Left ventricle myocardium inferior (tissue), 1 donor: ENCODE measurements at regions not wholly inside any gene's neighbourhood (a gene's known extent, or its start where the extent isn't known, plus 50 kb on each side); places are given as distances from the start of the nearest gene placed in this dataset.

ENCODE experiments used
- DNase-seq: peaks from one replicate; pipeline ENCODE4 v3.0.0-alpha.2; 2020
- H3K27ac ChIP-seq: fragments of 200-600 bp; replicated peaks from 2 replicates; pipeline ENCODE4 v1.8.0; 2021
- H3K27me3 ChIP-seq: fragments of 200-600 bp; 2 replicates; pipeline ENCODE4 v1.8.0; 2021; ENCODE audit warnings: low read depth
- H3K36me3 ChIP-seq: fragments of 200-600 bp; 2 replicates; pipeline ENCODE4 v1.8.0; 2021
- H3K4me1 ChIP-seq: fragments of 200-600 bp; 2 replicates; pipeline ENCODE4 v1.8.0; 2021
- H3K4me3 ChIP-seq: fragments of 200-600 bp; 2 replicates; pipeline ENCODE4 v1.8.0; 2021; ENCODE audit warnings: mild to moderate bottlenecking, moderate library complexity
- H3K9me3 ChIP-seq: fragments of 200-600 bp; replicated peaks from 2 replicates; pipeline ENCODE4 v1.8.0; 2021
- intact Hi-C: fragments of 100-400 bp; cut with micrococcal nuclease; formaldehyde crosslinking; loops from one replicate; pipeline ENCODE4 v1.11.0; 2022
- TF ChIP-seq, protein P1 (sequence below): fragments of 200-600 bp; IDR thresholded peaks from 2 replicates; pipeline ENCODE4 v1.8.0; 2021; ENCODE audit warnings: antibody characterized with exemption, mild to moderate bottlenecking, borderline replicate concordance
- donor health status: DM: no; HTN: yes; CAD: no; lungs with severe emphysema.

DNA sequence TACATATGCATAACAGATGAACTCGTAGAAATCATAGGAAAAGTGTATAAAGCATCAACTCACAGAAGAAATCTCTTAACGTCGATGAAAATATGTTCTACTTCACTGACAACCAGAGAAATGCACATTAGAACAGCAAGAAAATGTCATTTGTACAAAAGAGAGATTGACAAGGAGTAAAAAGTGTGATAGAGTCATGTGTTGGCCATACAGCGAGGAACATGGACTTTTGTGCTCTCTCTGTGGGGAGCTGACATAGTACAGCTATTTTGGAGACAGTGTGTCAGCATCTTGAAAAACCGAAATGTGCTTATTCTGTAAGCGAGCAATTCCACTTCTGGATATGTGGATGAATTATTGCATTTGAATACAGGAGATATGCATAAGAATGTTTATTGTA lies 477.9 kb downstream of the ICE1 start:
- H3K4me1 ChIP-seq, result no peaks in the 10 kb centered on the region
- intact Hi-C loops, result no loop called here
- peaks cover 7% of the 10 kb centered on the region for H3K27me3 ChIP-seq
- DNase-seq, result no peak
- no peaks in the 10 kb centered on the region for H3K9me3 ChIP-seq
- TF ChIP-seq, protein P1, sequence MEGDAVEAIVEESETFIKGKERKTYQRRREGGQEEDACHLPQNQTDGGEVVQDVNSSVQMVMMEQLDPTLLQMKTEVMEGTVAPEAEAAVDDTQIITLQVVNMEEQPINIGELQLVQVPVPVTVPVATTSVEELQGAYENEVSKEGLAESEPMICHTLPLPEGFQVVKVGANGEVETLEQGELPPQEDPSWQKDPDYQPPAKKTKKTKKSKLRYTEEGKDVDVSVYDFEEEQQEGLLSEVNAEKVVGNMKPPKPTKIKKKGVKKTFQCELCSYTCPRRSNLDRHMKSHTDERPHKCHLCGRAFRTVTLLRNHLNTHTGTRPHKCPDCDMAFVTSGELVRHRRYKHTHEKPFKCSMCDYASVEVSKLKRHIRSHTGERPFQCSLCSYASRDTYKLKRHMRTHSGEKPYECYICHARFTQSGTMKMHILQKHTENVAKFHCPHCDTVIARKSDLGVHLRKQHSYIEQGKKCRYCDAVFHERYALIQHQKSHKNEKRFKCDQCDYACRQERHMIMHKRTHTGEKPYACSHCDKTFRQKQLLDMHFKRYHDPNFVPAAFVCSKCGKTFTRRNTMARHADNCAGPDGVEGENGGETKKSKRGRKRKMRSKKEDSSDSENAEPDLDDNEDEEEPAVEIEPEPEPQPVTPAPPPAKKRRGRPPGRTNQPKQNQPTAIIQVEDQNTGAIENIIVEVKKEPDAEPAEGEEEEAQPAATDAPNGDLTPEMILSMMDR, result no peak
- H3K4me3 ChIP-seq, result no peak overlapping the region
- H3K36me3 ChIP-seq, result no peaks in the 10 kb centered on the region
- H3K27ac ChIP-seq, result no peak overlapping the region

DNA sequence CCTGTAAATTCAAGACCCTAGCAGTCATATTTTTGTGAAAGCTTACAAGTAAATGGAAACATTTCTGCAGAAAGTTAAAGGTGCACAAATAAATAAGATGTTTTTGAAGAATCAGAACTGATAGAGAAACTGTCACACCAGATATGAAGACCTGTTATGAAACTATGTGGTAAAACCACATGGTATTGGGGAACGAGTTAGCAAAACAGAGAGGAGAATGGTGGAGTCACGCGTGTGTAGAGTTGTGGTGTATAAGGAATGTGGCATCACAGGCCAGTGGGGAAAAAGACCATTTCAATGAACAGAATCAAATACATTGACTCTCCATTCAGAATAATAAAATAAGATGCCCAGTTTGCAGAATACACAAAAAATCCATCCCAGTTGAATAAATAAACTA lies 477.2 kb downstream of the ICE1 start:
- H3K27ac ChIP-seq, result no peak overlapping the region
- peaks cover 7% of the 10 kb centered on the region for H3K27me3 ChIP-seq
- no peak overlapping the region for H3K4me3 ChIP-seq
- H3K4me1 ChIP-seq, result no peaks in the 10 kb centered on the region
- H3K36me3 ChIP-seq, result no peaks in the 10 kb centered on the region
- no peaks in the 10 kb centered on the region for H3K9me3 ChIP-seq
- DNase-seq, result no peak
- TF ChIP-seq, protein P1, result no peak
- intact Hi-C loops, result no loop called here

DNA sequence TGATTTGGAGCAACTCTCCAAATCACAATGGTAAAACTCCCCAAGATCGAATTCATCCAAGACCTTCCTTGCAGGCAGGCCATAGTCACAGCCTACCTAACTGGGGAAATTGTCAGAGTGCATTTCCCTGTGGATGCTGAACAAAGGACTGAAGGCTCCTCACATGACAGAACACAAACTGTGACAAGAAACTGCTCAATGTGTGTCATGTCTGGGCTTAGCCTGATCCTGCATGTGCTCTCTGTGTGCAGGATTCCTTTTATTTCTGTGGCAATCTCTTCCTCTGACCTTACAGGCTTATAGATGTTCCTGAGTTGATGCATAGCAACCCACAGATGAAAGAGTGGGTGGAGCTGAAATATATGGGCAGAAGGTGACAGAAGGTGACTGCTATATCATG lies 465.8 kb downstream of the ICE1 start:
- no peaks in the 10 kb centered on the region for H3K36me3 ChIP-seq
- no peak for DNase-seq
- H3K4me3 ChIP-seq, result no peak overlapping the region
- H3K9me3 ChIP-seq, result no peaks in the 10 kb centered on the region
- H3K27ac ChIP-seq, result no peak overlapping the region
- H3K4me1 ChIP-seq, result no peaks in the 10 kb centered on the region
- intact Hi-C loops, result no loop called here
- TF ChIP-seq, protein P1, result no peak
- peaks cover 30% of the 10 kb centered on the region for H3K27me3 ChIP-seq

DNA sequence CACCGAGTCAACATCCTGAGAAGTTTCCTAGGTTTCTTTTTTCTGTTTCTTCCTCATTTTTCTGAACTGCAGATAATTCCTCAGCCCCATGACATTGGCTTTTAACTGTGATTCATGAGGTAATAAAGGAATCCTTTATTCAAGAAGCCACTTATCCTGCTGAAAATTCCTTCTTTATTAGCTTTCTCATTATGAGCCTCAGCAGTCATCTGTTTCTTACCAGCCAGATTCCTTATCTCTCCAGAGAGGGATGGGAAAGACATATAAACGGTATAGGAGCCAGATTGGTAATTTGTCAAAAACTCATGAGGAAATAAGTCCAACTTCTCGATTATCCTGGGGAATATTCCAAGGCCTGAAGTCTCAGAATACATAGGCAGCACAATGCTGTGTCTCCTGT lies 465.4 kb downstream of the ICE1 start:
- intact Hi-C loops, result no loop called here
- TF ChIP-seq, protein P1, result no peak
- no peak overlapping the region for H3K27ac ChIP-seq
- peaks cover 30% of the 10 kb centered on the region for H3K27me3 ChIP-seq
- H3K36me3 ChIP-seq, result no peaks in the 10 kb centered on the region
- H3K4me1 ChIP-seq, result no peaks in the 10 kb centered on the region
- DNase-seq, result no peak
- H3K9me3 ChIP-seq, result no peaks in the 10 kb centered on the region
- H3K4me3 ChIP-seq, result no peak overlapping the region

DNA sequence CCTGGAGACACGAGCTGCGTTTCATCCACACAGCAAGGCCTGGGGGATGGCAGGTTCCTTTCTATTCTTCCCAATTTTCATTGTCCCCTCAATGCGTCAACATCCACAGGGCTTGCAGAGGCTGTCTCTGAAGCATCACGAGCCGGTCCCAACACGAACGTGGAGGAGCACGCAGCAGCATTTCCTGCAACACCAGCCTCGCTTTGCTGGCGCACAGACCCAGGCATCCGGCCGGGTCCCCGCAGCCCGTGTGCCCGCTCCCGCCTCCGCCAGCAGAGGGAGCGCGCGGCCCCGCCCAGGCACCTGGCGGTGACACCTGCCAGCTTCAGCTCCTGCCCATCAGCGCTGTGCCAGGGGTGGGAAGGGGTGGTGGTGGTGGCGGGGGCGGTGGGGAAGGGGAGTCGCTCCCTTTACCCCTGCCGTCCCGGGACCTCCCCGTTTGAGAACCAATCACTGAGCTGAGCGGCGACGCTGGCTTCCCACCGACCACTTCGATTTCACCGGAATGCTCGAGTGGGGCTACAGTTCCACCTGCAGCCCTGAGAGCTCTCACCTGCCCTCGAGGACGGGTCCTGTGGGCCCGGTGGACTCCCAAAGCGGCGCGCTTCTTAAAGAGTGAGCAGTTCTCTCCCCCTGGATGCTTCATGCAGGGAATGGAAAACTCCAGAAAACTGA lies 464.5 kb downstream of the ICE1 start:
- no peak overlapping the region for H3K4me3 ChIP-seq
- TF ChIP-seq, protein P1, result peak; percentile 64

More for the DNA sequence above, 464.5 kb downstream of the ICE1 start:
- Histone ChIP-seq H3K27me3 (peaks cover 30% of the 10 kb centered on the region), H3K27ac (no peak overlapping the region), H3K9me3 (no peaks in the 10 kb centered on the region), H3K4me1 (no peaks in the 10 kb centered on the region), H3K36me3 (no peaks in the 10 kb centered on the region)
- intact Hi-C loops, result no loop called here
- DNase-seq, result no peak
